ENCODE measurements at regions not wholly inside any gene's neighbourhood (a gene's known extent, or its start where the extent isn't known, plus 50 kb on each side); places are given as distances from the start of the nearest gene placed in this dataset.
"Not testable (repeated sequence)": the region's sequence is repeated elsewhere in the genome, so short reads cannot be mapped to it uniquely, and the experiment has no call there.

DNA sequence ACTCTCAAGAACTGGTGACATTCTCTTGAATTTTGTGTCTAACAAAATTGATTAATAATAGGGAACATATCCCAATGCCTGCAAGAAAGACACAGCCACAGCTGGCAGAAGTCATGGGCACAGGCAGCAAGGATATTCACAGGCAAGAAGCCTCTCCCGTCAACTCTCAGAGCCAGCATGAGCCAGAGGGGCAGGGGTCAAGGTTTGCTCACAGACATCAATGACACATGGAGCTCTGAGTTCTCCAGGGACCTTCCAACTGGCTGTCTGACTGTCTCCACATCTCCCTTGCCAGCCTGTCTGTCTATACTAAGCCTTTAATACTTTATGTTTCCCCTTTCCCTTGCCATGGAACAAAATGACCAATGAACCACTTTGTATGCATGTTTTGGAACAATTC lies 101.5 kb upstream of the RAB4A start:
- no peaks in the 10 kb centered on the region for H3K36me3 Mint-ChIP-seq (ENCODE audit: low read depth)
- intact Hi-C loops (cut with micrococcal nuclease) = no loop called here
- DNase-seq (no peak), ATAC-seq (ENCODE audit: low read depth) (no peak)
- TF ChIP-seq, protein P1, sequence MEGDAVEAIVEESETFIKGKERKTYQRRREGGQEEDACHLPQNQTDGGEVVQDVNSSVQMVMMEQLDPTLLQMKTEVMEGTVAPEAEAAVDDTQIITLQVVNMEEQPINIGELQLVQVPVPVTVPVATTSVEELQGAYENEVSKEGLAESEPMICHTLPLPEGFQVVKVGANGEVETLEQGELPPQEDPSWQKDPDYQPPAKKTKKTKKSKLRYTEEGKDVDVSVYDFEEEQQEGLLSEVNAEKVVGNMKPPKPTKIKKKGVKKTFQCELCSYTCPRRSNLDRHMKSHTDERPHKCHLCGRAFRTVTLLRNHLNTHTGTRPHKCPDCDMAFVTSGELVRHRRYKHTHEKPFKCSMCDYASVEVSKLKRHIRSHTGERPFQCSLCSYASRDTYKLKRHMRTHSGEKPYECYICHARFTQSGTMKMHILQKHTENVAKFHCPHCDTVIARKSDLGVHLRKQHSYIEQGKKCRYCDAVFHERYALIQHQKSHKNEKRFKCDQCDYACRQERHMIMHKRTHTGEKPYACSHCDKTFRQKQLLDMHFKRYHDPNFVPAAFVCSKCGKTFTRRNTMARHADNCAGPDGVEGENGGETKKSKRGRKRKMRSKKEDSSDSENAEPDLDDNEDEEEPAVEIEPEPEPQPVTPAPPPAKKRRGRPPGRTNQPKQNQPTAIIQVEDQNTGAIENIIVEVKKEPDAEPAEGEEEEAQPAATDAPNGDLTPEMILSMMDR (IDR thresholded peaks at IDR 0.05) = no peak
- no peaks in the 10 kb centered on the region for H3K9me3 Mint-ChIP-seq
- H3K27me3 Mint-ChIP-seq = peaks cover 3% of the 10 kb centered on the region
- ChIA-PET POLR2A (no interaction called here), CTCF (no interaction called here)
- H3K27ac Mint-ChIP-seq = no peak overlapping the region
- H3K4me3 Mint-ChIP-seq = no peak overlapping the region
- no peaks in the 10 kb centered on the region for H3K4me1 Mint-ChIP-seq

DNA sequence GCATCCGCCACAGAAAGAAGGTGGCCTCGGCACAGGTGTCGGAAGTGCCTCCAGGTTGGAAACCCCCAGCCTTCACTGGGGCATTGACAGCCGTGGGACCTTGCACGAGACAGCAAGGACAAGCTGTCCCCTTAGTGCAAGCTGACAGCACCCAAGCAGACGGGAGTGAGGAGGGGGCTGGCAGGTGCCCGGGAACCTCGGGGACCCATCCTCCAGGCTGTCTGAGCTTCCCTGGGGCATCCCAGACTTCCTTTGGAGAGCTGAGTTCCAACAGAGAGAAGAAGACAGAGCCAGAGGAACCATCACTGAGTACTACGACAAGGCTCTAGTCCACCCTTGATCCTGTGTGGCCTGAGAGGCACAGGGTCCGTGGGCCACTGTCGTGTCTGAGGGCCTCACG lies 100.6 kb upstream of the RAB4A start:
- ATAC-seq (ENCODE audit: low read depth) = no peak
- Mint-ChIP-seq H3K4me3 (no peak overlapping the region), H3K27me3 (peaks cover 3% of the 10 kb centered on the region), H3K36me3 (ENCODE audit: low read depth) (no peaks in the 10 kb centered on the region), H3K9me3 (no peaks in the 10 kb centered on the region), H3K27ac (no peak overlapping the region), H3K4me1 (no peaks in the 10 kb centered on the region)
- intact Hi-C loops (cut with micrococcal nuclease) = no loop called here
- ChIA-PET CTCF (no interaction called here), POLR2A (no interaction called here)
- DNase-seq = no peak
- TF ChIP-seq, protein P1 (IDR thresholded peaks at IDR 0.05) = no peak

DNA sequence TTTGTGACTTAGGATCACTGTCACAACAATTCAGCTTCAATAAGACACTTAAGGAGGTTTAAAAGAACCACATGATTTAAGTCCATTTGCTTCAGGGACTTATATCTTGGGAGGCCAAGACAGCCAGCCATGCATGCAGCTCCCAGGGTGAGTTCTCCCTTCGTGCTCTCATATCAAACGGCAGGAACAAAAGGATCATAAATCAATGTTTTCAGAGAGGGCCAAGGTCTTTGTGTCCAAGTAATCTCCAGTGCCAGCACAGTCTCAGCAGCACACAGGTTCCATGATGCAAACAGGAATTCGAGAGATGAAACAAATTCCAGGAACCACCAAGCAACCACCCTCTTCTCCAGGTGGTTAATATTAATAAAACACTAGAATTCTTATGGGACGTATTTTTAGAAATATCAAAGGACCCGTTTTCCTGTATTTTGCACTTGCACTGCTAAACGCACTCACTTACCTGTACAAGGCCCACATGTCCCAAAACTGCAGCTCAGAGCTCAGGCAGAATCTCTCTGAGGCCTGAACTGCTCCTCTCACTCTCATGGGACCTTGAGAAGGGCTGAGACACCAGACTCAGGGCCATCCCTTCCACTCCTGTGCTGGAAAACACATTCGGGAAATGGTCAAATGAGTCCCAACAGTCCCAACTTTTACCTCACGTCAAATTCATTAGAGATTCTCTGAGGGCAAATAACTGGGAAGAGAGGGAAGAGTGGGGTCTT lies 100.0 kb upstream of the RAB4A start:
- Mint-ChIP-seq H3K27ac (no peak overlapping the region), H3K4me3 (no peak overlapping the region), H3K36me3 (ENCODE audit: low read depth) (no peaks in the 10 kb centered on the region), H3K4me1 (no peaks in the 10 kb centered on the region), H3K9me3 (no peaks in the 10 kb centered on the region), H3K27me3 (peaks cover 3% of the 10 kb centered on the region)
- DNase-seq = no peak
- POLR2A ChIA-PET = no interaction called here
- no peak for ATAC-seq (ENCODE audit: low read depth)
- intact Hi-C loops (cut with micrococcal nuclease) = no loop called here
- TF ChIP-seq, protein P1 (IDR thresholded peaks at IDR 0.05) = no peak
- CTCF ChIA-PET = no interaction called here

DNA sequence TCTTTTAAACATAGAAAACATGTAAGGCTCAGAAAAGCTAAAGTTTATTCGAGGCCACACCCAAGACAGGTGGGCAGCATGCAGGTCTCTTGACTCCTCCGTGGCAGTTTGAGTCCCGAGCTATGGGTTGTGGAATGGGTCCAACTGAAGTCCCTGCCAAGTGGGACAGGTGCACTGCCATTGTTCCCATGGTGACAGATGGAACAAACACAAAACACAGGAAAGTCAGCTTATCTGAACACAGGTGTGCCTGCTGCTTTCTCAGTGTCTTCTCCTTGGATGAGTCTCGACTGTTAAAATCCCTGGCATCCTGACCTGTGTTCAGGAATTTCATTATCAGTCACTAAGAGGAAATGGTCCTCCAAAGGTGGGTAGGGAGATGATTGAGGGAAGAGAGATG lies 99.0 kb upstream of the RAB4A start:
- DNase-seq (no peak), ATAC-seq (ENCODE audit: low read depth) (no peak)
- TF ChIP-seq, protein P1 (IDR thresholded peaks at IDR 0.05) = no peak
- intact Hi-C loops (cut with micrococcal nuclease) = no loop called here
- no peaks in the 10 kb centered on the region for H3K36me3 Mint-ChIP-seq (ENCODE audit: low read depth)
- no peaks in the 10 kb centered on the region for H3K4me1 Mint-ChIP-seq
- ChIA-PET POLR2A (no interaction called here), CTCF (no interaction called here)
- no peaks in the 10 kb centered on the region for H3K9me3 Mint-ChIP-seq
- H3K4me3 Mint-ChIP-seq = no peak overlapping the region
- H3K27ac Mint-ChIP-seq = no peak overlapping the region
- peaks cover 3% of the 10 kb centered on the region for H3K27me3 Mint-ChIP-seq

DNA sequence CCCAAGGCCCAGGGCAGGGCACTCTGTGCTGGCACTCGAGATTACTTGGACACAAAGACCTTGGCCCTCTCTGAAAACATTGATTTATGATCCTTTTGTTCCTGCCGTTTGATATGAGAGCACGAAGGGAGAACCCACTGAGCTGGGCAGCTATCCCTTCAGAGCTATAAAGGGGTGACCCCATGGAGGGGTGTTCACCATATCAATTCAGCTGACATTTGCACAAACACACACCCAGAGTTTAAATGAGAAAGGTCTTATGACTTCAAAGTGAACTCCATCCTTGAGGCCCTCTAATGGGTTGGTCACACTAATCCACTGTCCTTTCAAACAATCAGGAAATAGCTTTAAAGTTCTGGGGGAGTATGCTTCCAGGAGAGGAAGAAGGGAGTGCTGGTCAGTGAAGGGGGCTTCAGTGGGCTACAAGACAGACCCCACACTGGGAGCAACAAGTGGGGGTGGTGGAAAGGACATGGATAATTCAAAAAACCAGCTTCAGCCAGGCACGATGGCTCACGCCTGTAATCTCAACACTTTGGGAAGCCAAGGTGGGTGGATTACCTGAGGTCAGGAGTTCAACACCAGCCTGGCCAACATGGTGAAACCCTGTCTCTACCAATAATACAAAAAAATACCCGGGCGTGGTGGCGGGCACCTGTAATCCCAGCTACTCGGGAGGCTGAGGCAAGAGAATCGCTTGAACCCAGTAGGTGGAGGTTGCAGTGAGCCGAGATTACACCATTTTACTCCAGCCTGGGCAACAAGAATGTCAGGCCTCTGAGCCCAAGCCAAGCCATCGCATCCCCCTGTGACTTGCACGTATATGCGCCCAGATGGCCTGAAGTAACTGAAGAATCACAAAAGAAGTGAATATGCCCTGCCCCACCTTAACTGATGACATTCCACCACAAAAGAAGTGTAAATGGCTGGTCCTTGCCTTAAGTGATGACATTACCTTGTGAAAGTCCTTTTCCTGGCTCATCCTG lies 97.1 kb upstream of the RAB4A start:
- H3K27ac Mint-ChIP-seq; H3K27me3 Mint-ChIP-seq; ATAC-seq (ENCODE audit: low read depth); POLR2A ChIA-PET; DNase-seq; H3K4me3 Mint-ChIP-seq; H3K4me1 Mint-ChIP-seq; H3K9me3 Mint-ChIP-seq; H3K36me3 Mint-ChIP-seq (ENCODE audit: low read depth); intact Hi-C loops (cut with micrococcal nuclease); CTCF ChIA-PET: not testable (repeated sequence)

DNA sequence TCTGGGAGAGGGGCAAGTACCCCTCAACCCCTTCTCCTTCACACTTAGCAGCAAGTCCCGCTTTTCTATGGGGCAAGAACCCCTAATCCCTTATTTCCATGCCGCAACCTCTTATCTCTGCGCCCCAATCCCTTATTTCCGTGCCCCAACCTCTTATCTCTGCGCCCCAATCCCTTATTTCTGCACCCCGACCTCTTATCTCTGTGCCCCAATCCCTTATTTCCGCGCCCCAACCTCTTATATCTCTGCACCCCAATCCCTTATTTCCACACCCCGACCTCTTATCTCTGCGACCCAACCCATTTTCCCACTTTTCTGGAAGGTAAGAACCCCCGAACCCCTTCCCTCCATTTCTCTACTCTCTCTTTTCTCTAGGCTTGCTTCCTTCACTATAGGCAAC lies 95.6 kb upstream of the RAB4A start:
- H3K9me3 Mint-ChIP-seq; intact Hi-C loops (cut with micrococcal nuclease); ATAC-seq (ENCODE audit: low read depth); H3K4me1 Mint-ChIP-seq; POLR2A ChIA-PET; H3K4me3 Mint-ChIP-seq; H3K27me3 Mint-ChIP-seq; CTCF ChIA-PET; DNase-seq; H3K36me3 Mint-ChIP-seq (ENCODE audit: low read depth); H3K27ac Mint-ChIP-seq: not testable (repeated sequence)

DNA sequence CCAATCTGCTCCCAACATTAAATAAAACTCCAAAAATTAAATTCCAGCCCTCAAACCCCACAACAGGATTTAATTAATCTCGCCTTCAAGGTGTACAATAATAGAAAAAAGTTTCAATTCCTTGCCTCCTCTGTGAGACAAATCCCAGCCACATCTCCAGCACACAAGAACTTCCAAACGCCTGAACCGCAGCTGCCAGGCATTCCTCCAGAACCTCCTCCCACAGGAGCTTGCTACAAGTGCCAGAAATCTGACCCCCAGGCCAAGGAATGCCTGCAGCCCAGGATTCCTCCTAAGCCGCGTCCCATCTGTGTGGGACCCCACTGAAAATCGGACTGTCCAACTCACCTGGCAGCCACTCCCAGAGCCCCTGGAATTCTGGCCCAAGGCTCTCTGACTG lies 94.5 kb upstream of the RAB4A start:
- intact Hi-C loops (cut with micrococcal nuclease); ATAC-seq (ENCODE audit: low read depth); H3K27me3 Mint-ChIP-seq; H3K9me3 Mint-ChIP-seq; DNase-seq; POLR2A ChIA-PET; H3K36me3 Mint-ChIP-seq (ENCODE audit: low read depth); H3K4me1 Mint-ChIP-seq; H3K27ac Mint-ChIP-seq; H3K4me3 Mint-ChIP-seq; CTCF ChIA-PET: not testable (repeated sequence)

Measured in activated B cell treated with CpG ODN at 0.5 μM for 24 hours (primary cell).